Psoas muscle (tissue), 7 donors: ENCODE measurements at regions not wholly inside any gene's neighbourhood (a gene's known extent, or its start where the extent isn't known, plus 50 kb on each side); places are given as distances from the start of the nearest gene placed in this dataset.

Source experiments
- ATAC-seq, 4 donors: fragments of 200-7000 bp; cut with Tn5 transposase; one replicate each; pipeline ENCODE4 v1.9.1; 2020; ENCODE audit warnings: moderate library complexity in 3 of 4, mild to moderate bottlenecking in 2 of 4
- DNase-seq, 2 donors: peaks; one replicate each; pipeline ENCODE4 v3.0.0-alpha.2; 2020
- H3K27ac ChIP-seq: fragments of 200-600 bp; one replicate; pipeline ENCODE4 v1.8.0; 2022
- H3K27me3 ChIP-seq, 3 donors: fragments of 200-600 bp in 1 of 3; one replicate each; pipeline versions ENCODE4 v1.6.1 to v1.8.0; 2013 to 2022; ENCODE audit warnings: low read length in 2 of 3, mild to moderate bottlenecking in 2 of 3, moderate library complexity in 1 of 3; ENCODE audit not compliant: insufficient read depth in 3 of 3
- H3K36me3 ChIP-seq, 2 donors: fragments of 200-600 bp in 1 of 2; one replicate each; pipeline versions ENCODE4 v1.6.1 to v1.8.0; 2013 to 2022; ENCODE audit warnings: low read depth in 1 of 2, mild to moderate bottlenecking in 1 of 2, moderate library complexity in 1 of 2; ENCODE audit not compliant: insufficient read depth in 1 of 2
- H3K4me1 ChIP-seq: fragments of 200-600 bp; one replicate; pipeline ENCODE4 v1.8.0; 2022
- H3K4me3 ChIP-seq: fragments of 200-600 bp; one replicate; pipeline ENCODE4 v1.8.0; 2022; ENCODE audit warnings: mild to moderate bottlenecking
- H3K9me3 ChIP-seq: fragments of 200-600 bp; one replicate; pipeline ENCODE4 v1.8.0; 2022
- WGBS, 3 donors: extraction: QIAGEN DNeasy Blood & Tissue Kit; methylation state at CpG; one replicate each; pipeline versions ENCODE4 v1.1.6 to v1.1.7; 2013; 5-methylcytosine and 5-hydroxymethylcytosine counted together
- intact Hi-C, 2 donors: fragments of 100-400 bp; cut with DNase I; formaldehyde crosslinking; loops; one replicate each; pipeline versions ENCODE4 v1.11.0 to v1.14.2; 2022
- TF ChIP-seq, protein P1 (sequence below): fragments of 200-600 bp; IDR thresholded peaks from one replicate; pipeline ENCODE4 v1.8.0; 2022; ENCODE audit warnings: antibody characterized with exemption
- donor health status: healthy with polysubstance abuse.
- donor health status: DM: no; HTN: no; CAD: no; lungs with moderate emphysema.
- donor health status: Bipolar disorder and iron deficiency.
- donor health status: healthy.
- donor health status: DM: yes; HTN: yes; CAD: no.
- donor health status: DM: no; HTN: no; CAD: no.
- donor health status: DM: yes; HTN: yes; CAD: no.

DNA sequence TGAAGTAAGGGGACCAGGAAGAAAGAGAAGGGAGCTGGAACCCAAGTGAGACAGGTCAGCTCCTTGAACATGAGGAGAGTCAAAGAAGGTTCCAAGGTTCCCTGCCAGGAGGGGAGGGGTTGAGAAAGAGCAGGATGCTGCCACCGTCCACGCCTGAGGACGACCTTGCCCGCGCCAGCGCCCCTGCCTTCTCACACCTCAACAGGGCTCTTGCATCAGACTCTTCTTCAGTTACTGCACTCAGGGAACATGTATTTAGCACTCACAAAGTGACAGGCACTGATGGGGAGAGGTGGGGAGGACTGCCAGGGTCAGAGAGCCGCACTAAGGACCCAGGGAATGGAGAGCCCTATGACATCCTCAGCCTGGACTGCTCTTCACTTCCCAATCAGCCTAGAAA lies 102.1 kb upstream of the NUDT4 start:
- peak; percentile 87 to 99 (median 94) for ATAC-seq
- WGBS, 3 donors: 43 to 83% (median 47%) methylated on average over 7 of the region's 7 CpGs
- no peaks in the 10 kb centered on the region for H3K36me3 ChIP-seq
- H3K4me3 ChIP-seq: no peak overlapping the region
- peak overlapping the region; percentile 41 for H3K27ac ChIP-seq
- H3K4me1 ChIP-seq: peaks cover 17% of the 10 kb centered on the region
- TF ChIP-seq, protein P1, sequence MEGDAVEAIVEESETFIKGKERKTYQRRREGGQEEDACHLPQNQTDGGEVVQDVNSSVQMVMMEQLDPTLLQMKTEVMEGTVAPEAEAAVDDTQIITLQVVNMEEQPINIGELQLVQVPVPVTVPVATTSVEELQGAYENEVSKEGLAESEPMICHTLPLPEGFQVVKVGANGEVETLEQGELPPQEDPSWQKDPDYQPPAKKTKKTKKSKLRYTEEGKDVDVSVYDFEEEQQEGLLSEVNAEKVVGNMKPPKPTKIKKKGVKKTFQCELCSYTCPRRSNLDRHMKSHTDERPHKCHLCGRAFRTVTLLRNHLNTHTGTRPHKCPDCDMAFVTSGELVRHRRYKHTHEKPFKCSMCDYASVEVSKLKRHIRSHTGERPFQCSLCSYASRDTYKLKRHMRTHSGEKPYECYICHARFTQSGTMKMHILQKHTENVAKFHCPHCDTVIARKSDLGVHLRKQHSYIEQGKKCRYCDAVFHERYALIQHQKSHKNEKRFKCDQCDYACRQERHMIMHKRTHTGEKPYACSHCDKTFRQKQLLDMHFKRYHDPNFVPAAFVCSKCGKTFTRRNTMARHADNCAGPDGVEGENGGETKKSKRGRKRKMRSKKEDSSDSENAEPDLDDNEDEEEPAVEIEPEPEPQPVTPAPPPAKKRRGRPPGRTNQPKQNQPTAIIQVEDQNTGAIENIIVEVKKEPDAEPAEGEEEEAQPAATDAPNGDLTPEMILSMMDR: no peak
- H3K9me3 ChIP-seq: no peaks in the 10 kb centered on the region
- intact Hi-C loops: no loop called here
- DNase-seq: peak; percentile 30 to 84
- no peaks in the 10 kb centered on the region for H3K27me3 ChIP-seq

DNA sequence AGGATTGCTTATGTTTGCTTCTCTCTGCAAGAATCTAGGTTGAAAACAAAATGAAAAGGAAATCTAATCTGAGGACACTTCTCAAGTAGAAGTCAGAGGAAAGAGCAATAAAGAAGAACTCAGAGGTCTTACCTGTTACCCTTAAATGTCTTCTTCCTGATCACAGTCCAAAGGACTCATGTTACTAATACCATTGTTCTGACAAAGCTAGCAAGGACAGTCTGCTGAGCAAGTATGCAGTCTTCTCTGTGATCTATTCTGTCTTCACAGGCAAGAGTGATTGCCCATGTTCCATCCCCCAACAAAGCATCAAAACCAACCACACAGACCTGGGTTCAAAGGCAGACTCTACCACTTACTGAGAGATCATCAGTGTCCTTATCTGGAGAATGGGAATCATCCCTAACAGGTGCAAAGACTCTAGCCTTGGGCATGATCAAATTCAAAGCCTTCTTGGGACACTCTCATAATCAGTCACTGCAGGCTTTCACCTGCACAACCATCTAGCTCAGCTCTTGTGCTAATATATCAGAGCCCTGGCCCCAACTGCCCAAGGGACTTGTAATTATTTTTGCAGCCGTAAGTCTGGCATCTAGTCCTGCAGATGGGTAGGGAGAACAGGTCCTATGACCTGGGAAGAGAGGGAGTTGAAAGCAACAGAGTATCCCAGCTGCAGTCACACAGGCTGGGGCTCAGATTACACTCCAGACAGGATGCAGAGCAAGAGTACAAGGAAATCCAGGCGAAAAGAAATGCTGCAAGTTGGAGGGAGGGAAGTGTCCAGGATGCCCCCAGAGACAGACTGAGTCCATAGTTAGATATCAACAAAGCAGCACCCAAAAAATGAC lies 97.9 kb upstream of the NUDT4 start:
- TF ChIP-seq, protein P1: no peak
- H3K9me3 ChIP-seq: no peaks in the 10 kb centered on the region
- H3K4me1 ChIP-seq: peaks cover 17% of the 10 kb centered on the region
- H3K4me3 ChIP-seq: no peak overlapping the region
- ATAC-seq: no peak
- no peak overlapping the region for H3K27ac ChIP-seq
- intact Hi-C loops: no loop called here
- WGBS, 3 donors: 13 to 30% (median 24%) methylated on average over 2 of the region's 2 CpGs
- DNase-seq: no peak
- no peaks in the 10 kb centered on the region for H3K36me3 ChIP-seq
- no peaks in the 10 kb centered on the region for H3K27me3 ChIP-seq

DNA sequence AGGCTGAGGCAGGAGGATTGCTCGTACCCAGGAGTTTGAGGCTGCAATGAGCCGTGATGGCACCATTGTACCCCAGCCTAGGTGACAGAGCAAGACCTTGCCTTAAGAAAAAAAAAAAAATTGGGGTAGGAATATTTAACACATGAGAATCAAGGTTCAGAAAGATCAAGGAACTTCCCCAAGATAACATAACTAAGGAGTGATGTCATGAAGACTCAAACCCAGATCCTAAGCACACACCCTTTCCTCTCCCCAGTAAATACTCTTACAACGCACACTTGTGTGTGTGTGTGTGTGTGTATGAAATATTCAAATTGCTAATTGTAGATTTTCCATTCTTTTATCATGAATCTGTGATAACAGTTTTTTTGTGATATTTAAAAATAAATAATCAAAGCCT lies 90.6 kb upstream of the NUDT4 start:
- no peak for ATAC-seq
- Histone ChIP-seq H3K4me1 (no peaks in the 10 kb centered on the region), H3K27ac (no peak overlapping the region), H3K9me3 (no peaks in the 10 kb centered on the region), H3K27me3 (no peaks in the 10 kb centered on the region), H3K4me3 (no peak overlapping the region), H3K36me3 (no peaks in the 10 kb centered on the region)
- TF ChIP-seq, protein P1: no peak
- intact Hi-C loops: no loop called here
- WGBS, 3 donors: 89 to 93% (median 92%) methylated on average over 3 of the region's 3 CpGs
- no peak for DNase-seq

DNA sequence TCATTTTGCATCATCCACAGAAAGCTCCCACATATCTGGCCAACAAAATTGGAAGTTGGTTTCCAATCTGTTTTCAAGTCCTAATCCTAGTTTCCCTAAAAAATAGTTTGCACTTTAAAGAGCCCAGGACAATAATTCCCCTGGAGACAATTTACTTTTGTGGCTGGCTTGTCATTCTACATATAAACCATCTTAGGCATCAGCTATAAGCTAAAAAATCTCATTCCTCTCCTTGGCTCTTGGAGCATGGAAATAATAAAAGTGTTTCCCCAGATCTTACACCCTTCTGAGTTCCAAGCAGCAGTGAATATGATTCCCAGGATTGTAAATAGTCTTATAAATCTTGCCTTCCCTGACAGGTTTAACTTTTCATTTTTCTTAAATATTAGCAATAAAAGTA lies 89.1 kb upstream of the NUDT4 start:
- Histone ChIP-seq H3K4me3 (no peak overlapping the region), H3K36me3 (no peaks in the 10 kb centered on the region), H3K27ac (no peak overlapping the region), H3K9me3 (no peaks in the 10 kb centered on the region), H3K27me3 (no peaks in the 10 kb centered on the region), H3K4me1 (no peaks in the 10 kb centered on the region)
- TF ChIP-seq, protein P1: no peak
- ATAC-seq: no peak
- intact Hi-C loops: no loop called here
- DNase-seq: no peak

DNA sequence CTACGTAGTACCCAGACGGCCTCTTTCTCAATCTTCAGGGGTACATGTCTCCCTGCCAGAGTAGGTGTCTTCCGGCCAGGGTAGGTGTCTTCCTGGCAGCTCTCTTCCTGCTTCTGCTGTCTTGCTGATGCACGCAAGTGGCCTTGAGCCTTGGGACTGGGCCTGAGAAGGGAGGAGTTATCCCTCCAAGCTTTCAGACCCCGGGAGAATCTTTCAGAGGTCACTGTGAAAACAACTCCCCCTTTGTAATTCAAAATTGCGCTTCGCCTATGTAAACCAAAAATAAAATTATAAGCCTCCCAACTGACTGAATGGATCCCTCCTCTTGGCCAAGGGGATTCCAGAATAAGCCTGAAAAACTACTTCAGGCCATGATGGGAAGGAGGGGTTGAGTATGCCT lies 87.3 kb upstream of the NUDT4 start:
- ATAC-seq (no peak), DNase-seq (no peak)
- Histone ChIP-seq H3K27me3 (no peaks in the 10 kb centered on the region), H3K4me3 (no peak overlapping the region), H3K36me3 (no peaks in the 10 kb centered on the region), H3K4me1 (no peaks in the 10 kb centered on the region), H3K27ac (no peak overlapping the region), H3K9me3 (no peaks in the 10 kb centered on the region)
- WGBS, 3 donors: 72 to 92% (median 84%) methylated on average over 6 to 7 of the region's 7 CpGs
- intact Hi-C loops: no loop called here
- TF ChIP-seq, protein P1: no peak
